Stimulated activated CD4-positive, alpha-beta T cell treated with anti-CD3 and anti-CD28 coated beads, Interleukin-1b, Interleukin-23, amount 100 ng/mL, for 4 hours (primary cell): ENCODE measurements at regions not wholly inside any gene's neighbourhood (a gene's known extent, or its start where the extent isn't known, plus 50 kb on each side); places are given as distances from the start of the nearest gene placed in this dataset.

ENCODE experiments used
- DNase-seq, 2 donors: peaks; one replicate each; pipeline ENCODE4 v3.0.0-alpha.2; 2020; ENCODE audit warnings: low read depth in 2 of 2

DNA sequence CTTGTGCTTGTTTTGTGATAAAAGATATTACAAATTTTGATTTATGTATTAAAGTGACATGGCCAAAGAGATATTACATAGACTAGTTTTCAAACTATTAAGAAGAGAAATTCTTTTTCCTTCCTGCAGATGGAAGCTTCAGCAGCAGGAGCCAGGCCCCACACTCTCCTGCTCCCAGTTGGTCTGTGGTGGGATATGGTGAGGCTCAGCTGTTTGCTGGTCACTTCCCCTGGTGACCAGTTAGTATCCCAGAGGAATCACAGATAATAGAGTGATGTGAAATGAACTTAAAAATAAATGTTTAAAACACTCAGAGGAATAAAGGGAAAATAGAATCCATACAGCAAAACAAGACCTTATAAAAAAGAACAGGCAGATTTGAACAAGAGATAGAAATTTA is 154.7 kb downstream of the KTN1 start:
- no peak for DNase-seq

GRCh38 chr14:55739967-55740648 is 160.1 kb downstream of the KTN1 start:
- DNase-seq = no peak

DNA sequence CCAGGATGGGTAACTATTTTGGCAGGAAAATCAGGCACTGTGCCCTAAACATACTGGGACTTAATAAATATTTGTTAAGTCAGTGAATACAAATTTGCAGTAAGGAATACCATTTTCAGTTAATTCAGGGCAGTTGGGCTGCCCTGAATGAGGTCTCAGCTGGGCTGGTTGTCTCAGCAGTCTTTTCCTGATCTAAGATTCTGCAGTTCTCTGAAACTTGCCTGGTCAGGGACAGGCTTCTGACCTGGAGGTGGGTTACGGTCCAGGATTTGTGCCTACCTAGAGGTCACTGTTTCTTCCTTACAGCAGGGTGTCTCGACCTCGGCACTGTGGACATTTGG is 160.6 kb downstream of the KTN1 start:
- no peak for DNase-seq

DNA sequence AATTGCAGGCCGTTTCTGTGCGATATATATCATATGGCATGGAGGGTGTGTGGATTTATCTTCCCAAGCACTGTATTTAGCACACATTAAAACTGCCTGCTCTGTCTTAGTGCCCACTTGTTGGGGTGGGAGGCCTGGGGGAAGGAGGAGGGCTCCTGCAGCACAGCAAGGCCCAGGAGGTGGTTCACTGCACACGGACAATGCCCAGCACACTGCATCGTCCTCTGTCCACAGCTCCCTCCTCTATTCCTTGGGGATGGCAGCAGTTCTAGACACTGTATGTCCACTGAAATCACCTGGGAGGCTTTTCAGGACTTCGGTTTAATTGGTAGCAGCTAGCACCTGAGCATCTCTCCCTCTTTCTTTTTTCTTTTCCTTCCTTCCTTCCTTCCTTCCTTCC is 161.2 kb downstream of the KTN1 start:
- no peak for DNase-seq

- DNase-seq = no peak
These were observed 163.5 kb downstream of the KTN1 start for GRCh38 chr14:55743551-55743950.

GRCh38 chr14:55744321-55744720 is 164.3 kb downstream of the KTN1 start:
- DNase-seq = no peak

GRCh38 chr14:55745906-55746305 is 165.9 kb downstream of the KTN1 start:
- DNase-seq = no peak

- no peak for DNase-seq
These were observed 166.6 kb downstream of the KTN1 start for GRCh38 chr14:55746558-55746957.

- no peak for DNase-seq
These were observed 167.2 kb downstream of the KTN1 start for GRCh38 chr14:55747186-55747585.

GRCh38 chr14:55749201-55749812 is 169.3 kb downstream of the KTN1 start:
- no peak for DNase-seq

DNA sequence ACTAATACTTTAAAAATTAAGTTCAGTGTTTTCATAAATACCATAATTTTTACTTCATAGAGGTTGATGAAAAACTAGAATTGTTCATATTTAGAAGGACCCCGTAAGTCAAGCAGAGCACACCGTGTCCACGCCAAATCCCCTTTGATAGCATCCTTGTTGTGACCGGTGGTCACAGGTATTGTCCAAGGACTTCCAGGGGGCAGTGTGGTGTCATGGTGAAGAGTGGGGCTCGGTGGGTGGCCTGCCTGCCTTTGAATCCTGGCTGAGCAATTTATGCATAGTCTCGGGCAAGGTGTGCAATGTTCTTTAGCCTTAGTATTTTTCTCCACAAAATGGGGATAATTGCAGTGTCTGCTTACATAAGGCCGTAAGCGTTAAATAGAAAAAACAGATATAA is 169.9 kb downstream of the KTN1 start:
- DNase-seq = no peak

DNA sequence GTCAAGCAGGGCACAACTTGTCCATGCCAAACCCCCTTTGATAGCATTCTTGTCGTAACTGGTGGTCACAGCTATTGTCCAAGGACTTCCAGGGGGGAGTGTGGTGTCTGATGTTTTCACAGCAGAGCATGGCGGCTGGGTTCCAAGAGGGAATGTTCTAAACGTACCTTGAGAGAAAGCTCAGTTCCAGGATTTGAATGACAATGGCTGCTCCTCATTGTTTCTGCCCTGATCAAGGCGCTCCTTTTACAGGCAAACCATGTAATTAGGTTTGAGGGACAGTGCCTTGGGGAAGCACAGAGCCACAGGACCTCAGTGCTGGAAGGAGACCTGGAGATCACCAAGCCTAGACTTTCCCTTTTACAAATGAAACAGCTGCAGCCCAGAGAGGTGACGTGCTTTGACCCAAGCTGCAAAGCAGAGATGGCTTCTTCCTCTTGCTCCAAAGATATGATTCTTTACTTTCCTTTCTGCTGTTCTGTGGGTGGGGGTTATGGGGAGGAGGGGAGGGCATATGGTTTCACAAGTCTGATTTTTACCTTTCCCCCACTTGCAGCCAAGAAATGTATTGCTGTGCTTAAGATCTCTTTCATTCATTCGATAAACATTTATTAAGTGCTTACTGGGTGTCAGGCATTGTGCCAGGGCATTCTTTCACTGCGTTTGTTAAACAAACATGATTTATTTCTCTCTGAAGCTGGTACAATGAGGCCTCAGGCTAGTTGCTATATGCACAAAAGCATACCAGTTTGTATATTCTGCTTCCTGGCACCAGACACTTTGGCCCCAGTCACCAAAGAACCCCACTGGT is 172.8 kb downstream of the KTN1 start:
- DNase-seq = no peak

- no peak for DNase-seq
These were observed 174.5 kb downstream of the KTN1 start for GRCh38 chr14:55754471-55754870.

- no peak for DNase-seq
These were observed 174.9 kb downstream of the KTN1 start for GRCh38 chr14:55754871-55755270.

DNA sequence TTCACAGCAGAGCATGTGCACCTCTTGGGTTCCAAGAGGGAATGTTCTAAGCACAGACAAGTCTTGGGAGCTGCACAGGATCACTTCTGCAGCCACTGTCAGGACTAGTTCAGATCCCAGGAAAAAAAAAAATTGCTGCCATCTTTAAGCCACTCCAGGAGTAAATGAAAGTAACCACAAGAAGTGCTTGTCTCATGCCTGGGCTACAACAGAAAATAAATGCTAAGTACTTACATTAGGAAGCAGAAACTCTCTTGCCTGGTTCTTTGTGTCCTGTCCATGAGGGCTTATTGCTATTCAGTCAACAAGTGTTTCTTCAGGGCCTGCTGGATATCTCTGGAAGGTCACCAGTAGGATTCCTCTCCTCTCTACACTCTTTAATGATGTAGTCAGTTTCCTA is 176.1 kb downstream of the KTN1 start:
- DNase-seq = no peak

- DNase-seq = no peak
These were observed 176.6 kb downstream of the KTN1 start for GRCh38 chr14:55756557-55756956.

DNA sequence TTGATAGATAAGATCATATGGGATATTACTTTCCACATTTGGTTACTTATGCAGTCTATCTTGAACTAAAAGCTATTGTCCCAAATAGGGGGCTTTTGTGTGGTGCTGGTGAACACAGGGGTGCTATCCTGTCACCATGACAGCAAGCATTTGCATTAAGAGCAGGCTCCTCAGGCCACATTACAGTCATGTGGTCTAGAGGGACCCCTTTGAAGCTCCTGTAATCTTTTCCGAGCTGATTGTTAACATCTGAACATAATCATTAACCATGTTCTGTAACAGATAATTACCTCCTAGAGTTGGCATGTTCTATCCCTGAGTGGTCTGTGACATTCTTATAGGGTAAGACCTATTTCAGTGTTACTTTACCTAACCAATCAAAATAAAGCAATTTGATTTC is 178.8 kb downstream of the KTN1 start:
- DNase-seq = no peak

DNA sequence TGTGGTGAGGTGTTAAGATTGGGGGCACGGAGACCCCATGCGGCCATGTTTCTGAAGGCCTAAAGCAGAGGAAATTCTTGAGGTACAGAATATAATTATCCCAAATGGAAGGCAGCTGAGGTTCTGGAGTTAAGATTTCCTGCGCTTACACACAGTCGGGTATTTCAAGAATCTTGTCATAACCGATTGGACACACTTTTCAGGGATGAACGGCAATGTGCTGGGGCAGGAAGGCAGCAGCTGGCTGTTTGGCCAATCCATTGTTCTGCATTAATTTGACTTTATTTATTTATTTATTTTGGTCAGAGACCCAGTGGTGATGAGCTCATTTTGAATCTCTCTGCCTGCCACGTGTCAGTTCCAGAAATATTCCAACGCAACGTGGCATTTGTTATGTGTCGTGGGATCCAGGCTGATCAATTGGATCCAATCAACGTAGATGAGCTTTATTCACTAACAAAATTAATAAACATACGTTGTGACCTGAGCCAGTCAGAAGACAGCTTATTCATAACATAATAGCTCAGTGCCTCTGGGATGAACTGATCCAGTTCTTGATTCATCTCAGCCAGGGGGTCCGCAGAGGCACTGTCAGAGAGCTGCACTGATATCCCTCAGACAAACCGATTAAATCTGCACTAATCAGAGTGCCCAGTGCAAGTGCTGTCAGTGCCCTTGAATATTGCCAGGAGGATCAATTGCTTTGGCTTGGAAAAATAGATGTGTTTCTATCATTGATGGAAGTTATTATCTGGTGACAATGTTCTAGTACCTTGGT is 181.0 kb downstream of the KTN1 start:
- DNase-seq = no peak

DNA sequence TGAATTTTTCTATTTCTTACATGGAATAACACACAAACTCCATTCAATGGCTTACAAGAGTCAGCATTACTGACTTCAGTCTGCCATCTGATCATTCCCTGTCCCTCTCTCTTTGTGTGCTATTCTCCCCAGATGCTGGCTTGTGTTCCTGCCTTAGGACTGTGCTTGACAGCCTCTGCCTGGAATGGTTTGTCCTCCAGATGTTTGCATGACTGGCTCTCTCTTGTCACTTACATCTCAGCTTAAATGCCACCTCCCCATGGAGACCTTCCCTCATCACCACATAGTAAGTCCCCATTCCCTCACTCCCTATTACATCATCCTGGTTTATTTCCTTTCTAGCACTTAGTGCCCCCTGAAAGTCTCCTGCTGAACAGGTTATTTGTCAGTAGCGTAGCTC is 181.6 kb downstream of the KTN1 start:
- no peak for DNase-seq

GRCh38 chr14:55762595-55763232 is 182.7 kb downstream of the KTN1 start:
- no peak for DNase-seq

DNA sequence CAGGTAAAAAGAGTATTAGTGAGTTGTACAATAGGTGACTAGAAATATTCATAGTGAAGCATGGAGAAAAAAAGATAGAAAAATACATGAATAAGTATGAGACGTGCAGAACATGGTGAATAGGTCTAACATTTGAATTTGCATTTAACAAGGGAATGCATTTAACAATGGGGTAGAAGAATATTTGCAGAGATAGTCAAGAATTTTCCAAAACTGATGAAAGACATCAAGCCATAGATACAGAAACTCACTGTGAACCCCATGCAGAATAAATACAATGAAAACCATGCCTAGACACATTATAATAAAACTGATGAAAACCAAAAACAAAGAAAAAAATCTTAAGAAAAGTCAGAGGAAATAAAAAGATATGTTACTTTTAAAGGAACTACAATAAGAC is 184.8 kb downstream of the KTN1 start:
- DNase-seq = no peak

- DNase-seq = no peak
These were observed 186.1 kb downstream of the KTN1 start for GRCh38 chr14:55766071-55766470.
